HepG2 (cell line): ENCODE measurements at regions not wholly inside any gene's neighbourhood (a gene's known extent, or its start where the extent isn't known, plus 50 kb on each side); places are given as distances from the start of the nearest gene placed in this dataset.

Source experiments
- AHDC1 ChIP-seq: sonication (generic); formaldehyde crosslinking; IDR thresholded peaks from 2 replicates; pipeline ENCODE4 v1.5.1; 2020; ENCODE audit warnings: mild to moderate bottlenecking, missing genetic modification reagents, borderline replicate concordance
- GTF3A ChIP-seq: sonication (generic); formaldehyde crosslinking; conservative IDR thresholded peaks from 2 replicates; pipeline ENCODE4 v1.4.0; 2020; ENCODE audit warnings: mild to moderate bottlenecking, missing genetic modification reagents
- HDAC1 ChIP-seq: sonication (generic); formaldehyde crosslinking; IDR thresholded peaks from 2 replicates; pipeline ENCODE4 v1.5.1; 2020; ENCODE audit warnings: mild to moderate bottlenecking, missing genetic modification reagents
- HNF4A ChIP-seq: sonication (generic); formaldehyde crosslinking; IDR thresholded peaks from 2 replicates; pipeline ENCODE4 v1.4.0; 2020; ENCODE audit warnings: missing genetic modification reagents
- IRF2 ChIP-seq: IDR thresholded peaks from 2 replicates; pipeline ENCODE4 v1.6.1; 2018; ENCODE audit warnings: missing genetic modification reagents, missing compliant biosample characterization
- NAIF1 ChIP-seq: sonication (generic); formaldehyde crosslinking; IDR thresholded peaks from 2 replicates; pipeline ENCODE4 v1.5.0; 2020; ENCODE audit warnings: mild to moderate bottlenecking, missing genetic modification reagents, borderline replicate concordance
- NFKBIZ ChIP-seq: IDR thresholded peaks from 2 replicates; pipeline ENCODE4 v1.6.1; 2018; ENCODE audit warnings: missing genetic modification reagents, missing compliant biosample characterization
- SMARCE1 ChIP-seq: fragments of 450-650 bp; IDR thresholded peaks from 2 replicates; pipeline ENCODE4 v1.6.1; 2017; ENCODE audit warnings: borderline replicate concordance
- ZBTB40 ChIP-seq, 2 experiments: fragments of 450-650 bp in 1 of 2; sonication (generic) in 1 of 2; formaldehyde crosslinking in 1 of 2; IDR thresholded peaks; 2 replicates each; pipeline versions ENCODE4 v1.6.1 to v1.8.0; 2016 to 2022; ENCODE audit warnings: antibody characterized with exemption in 1 of 2, mild to moderate bottlenecking in 1 of 2, missing genetic modification reagents in 1 of 2
- ZNF180 ChIP-seq: sonication (generic); formaldehyde crosslinking; IDR thresholded peaks from 2 replicates; pipeline ENCODE4 v1.4.0; 2020; ENCODE audit warnings: low read depth, missing genetic modification reagents, borderline replicate concordance
- ZNF768 ChIP-seq: sonication (generic); formaldehyde crosslinking; IDR thresholded peaks from 2 replicates; pipeline ENCODE4 v1.4.0; 2020; ENCODE audit warnings: missing genetic modification reagents

- TF ChIP-seq ZBTB40 (IDR thresholded peaks at IDR 0.05) (no peak), ZBTB40 (CRISPR knock-in tag; IDR thresholded peaks at IDR 0.05) (no peak), GTF3A (CRISPR knock-in tag) (no peak), NFKBIZ (peak; percentile 34; the same call in 1 of the 2 replicates), AHDC1 (no peak; the same call in 1 of the 2 replicates), SMARCE1 (no peak), HDAC1 (CRISPR knock-in tag) (peak; percentile 65), HNF4A (CRISPR knock-in tag) (peak; percentile 70), IRF2 (0 out of 2 replicates have a peak, but pooled peaks have one; percentile 25), ZNF768 (CRISPR knock-in tag) (no peak), ZNF180 (CRISPR knock-in tag) (no peak), NAIF1 (CRISPR knock-in tag) (no peak)
Measured at GRCh38 chr15:98528046-98528725, 120.2 kb upstream of the IGF1R start (continued).
